Lung (tissue), 11 donors: ENCODE measurements at regions not wholly inside any gene's neighbourhood (a gene's known extent, or its start where the extent isn't known, plus 50 kb on each side); places are given as distances from the start of the nearest gene placed in this dataset.

Source experiments
- ATAC-seq: fragments of 200-7000 bp; cut with Tn5 transposase; one replicate; pipeline ENCODE4 v1.9.1; 2020; ENCODE audit warnings: moderate number of reproducible peaks; ENCODE audit not compliant: insufficient read depth, low FRiP score
- DNase-seq, 3 donors: peaks; one replicate each; pipeline ENCODE4 v3.0.0-alpha.2; 2013 to 2017
- H3K27ac ChIP-seq, 2 donors: one replicate each; pipeline ENCODE4 v1.5.1; 2013; ENCODE audit warnings: mild to moderate bottlenecking in 2 of 2, moderate library complexity in 2 of 2, control low read depth in 1 of 2, inconsistent platforms in 1 of 2, low read depth in 1 of 2, low read length in 1 of 2
- H3K27me3 ChIP-seq, 3 donors: one replicate each; pipeline ENCODE4 v1.5.1; 2013; ENCODE audit warnings: low read length in 2 of 3; ENCODE audit not compliant: control insufficient read depth in 3 of 3, insufficient read depth in 3 of 3
- H3K36me3 ChIP-seq, 4 donors: one replicate each; pipeline ENCODE4 v1.5.1; 2013; ENCODE audit warnings: low read length in 4 of 4, mild to moderate bottlenecking in 1 of 4, moderate library complexity in 1 of 4; ENCODE audit not compliant: control insufficient read depth in 4 of 4, insufficient read depth in 4 of 4
- H3K4me1 ChIP-seq, 5 donors: one replicate each; pipeline ENCODE4 v1.5.1; 2013; ENCODE audit warnings: low read length in 5 of 5, mild to moderate bottlenecking in 2 of 5, moderate library complexity in 1 of 5; ENCODE audit not compliant: control insufficient read depth in 5 of 5, insufficient read depth in 5 of 5
- H3K4me3 ChIP-seq: one replicate; pipeline ENCODE4 v1.5.1; 2013; ENCODE audit warnings: mild to moderate bottlenecking, control low read depth, moderate library complexity
- H3K9ac ChIP-seq, 2 donors: one replicate each; pipeline ENCODE4 v1.5.1; 2013; ENCODE audit warnings: low read length in 2 of 2, control low read depth in 1 of 2; ENCODE audit not compliant: insufficient read depth in 1 of 2
- H3K9me3 ChIP-seq, 4 donors: one replicate each; pipeline ENCODE4 v1.5.1; 2013; ENCODE audit warnings: low read length in 3 of 4, mild to moderate bottlenecking in 1 of 4, moderate library complexity in 1 of 4; ENCODE audit not compliant: control insufficient read depth in 4 of 4, insufficient read depth in 3 of 4
- whole genome bisulfite sequencing, 2 donors: extraction: QIAGEN DNeasy Blood & Tissue Kit; methylation state at CpG; one replicate each; pipeline ENCODE4 v1.1.7; 2013; 5-methylcytosine and 5-hydroxymethylcytosine counted together
- TF ChIP-seq, protein P1 (sequence below): IDR thresholded peaks from 2 replicates; pipeline ENCODE4 v1.5.1; 2012; ENCODE audit warnings: mild to moderate bottlenecking; ENCODE audit errors: control extremely low read depth, extremely low read depth
- donor health status: control.
- donor health status: control.
- donor health status: Bipolar disorder and iron deficiency.
- donor health status: healthy.
- donor health status: DM: yes; HTN: yes; CAD: no.

DNA sequence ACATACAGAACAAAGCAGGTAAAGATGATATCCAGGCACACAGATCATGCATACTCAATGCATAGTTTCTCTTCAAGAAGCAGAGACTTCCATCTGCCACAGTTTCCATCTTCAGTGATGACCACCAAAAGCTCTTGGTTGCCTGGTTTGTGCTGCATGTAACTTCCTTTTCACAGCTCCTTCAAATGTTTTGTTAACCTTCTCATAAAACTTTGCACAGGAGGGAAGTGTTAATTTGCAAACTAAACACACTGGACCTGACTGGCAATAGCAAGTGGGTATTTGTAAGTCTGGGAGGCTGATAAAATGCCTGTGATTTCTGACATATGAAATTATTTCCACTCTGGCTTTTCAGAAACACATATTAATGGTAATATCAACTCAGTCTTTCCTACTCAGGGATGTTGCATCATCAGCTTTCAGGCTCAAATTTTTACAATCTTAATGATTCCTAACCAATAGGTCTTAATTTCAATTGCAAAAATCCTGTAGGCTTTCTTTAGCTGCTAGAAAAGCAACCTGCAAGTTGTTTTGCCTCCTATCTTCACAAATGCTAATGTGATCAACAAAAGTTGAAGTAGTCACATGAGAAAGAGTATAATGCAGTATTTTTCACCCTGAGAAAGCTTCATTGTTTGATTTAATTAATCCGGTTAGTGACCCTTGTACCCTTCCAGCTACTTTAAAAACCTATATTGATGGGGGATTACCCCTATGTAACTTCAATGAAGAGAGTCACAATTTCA, 575.6 kb downstream of the DIAPH3 start:
- TF ChIP-seq, protein P1, sequence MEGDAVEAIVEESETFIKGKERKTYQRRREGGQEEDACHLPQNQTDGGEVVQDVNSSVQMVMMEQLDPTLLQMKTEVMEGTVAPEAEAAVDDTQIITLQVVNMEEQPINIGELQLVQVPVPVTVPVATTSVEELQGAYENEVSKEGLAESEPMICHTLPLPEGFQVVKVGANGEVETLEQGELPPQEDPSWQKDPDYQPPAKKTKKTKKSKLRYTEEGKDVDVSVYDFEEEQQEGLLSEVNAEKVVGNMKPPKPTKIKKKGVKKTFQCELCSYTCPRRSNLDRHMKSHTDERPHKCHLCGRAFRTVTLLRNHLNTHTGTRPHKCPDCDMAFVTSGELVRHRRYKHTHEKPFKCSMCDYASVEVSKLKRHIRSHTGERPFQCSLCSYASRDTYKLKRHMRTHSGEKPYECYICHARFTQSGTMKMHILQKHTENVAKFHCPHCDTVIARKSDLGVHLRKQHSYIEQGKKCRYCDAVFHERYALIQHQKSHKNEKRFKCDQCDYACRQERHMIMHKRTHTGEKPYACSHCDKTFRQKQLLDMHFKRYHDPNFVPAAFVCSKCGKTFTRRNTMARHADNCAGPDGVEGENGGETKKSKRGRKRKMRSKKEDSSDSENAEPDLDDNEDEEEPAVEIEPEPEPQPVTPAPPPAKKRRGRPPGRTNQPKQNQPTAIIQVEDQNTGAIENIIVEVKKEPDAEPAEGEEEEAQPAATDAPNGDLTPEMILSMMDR: no peak
- Histone ChIP-seq H3K9ac (no peak overlapping the region), H3K4me1 (no peaks in the 10 kb centered on the region), H3K4me3 (no peak overlapping the region), H3K9me3 (peaks cover 0 to 4% (median 0%) of the 10 kb centered on the region in 4 donors), H3K27me3 (no peaks in the 10 kb centered on the region), H3K36me3 (no peaks in the 10 kb centered on the region), H3K27ac (no peak overlapping the region)
- 88 to 93% methylated on average over 1 of the region's 1 CpG for WGBS, 2 donors
- ATAC-seq: no peak
- DNase-seq: no peak

DNA sequence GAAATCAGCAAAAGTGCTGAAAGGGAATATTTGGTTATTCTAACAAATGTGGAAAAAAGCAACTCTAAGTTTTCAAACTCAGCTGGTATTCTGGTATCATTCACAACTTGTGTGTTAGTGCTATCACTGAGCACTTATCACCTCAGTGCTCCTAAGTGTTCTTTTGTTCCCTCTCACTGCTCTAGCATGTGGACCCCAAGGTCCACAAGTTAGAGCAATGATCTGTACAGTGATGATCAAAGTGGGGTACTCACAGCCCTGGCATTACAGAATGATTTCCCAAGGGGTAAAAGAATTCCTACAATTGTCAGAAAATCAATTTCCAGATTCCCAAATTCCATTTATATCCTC, 575.0 kb downstream of the DIAPH3 start:
- no peak overlapping the region for H3K27ac ChIP-seq
- H3K4me3 ChIP-seq: no peak overlapping the region
- H3K36me3 ChIP-seq: no peaks in the 10 kb centered on the region
- H3K4me1 ChIP-seq: no peaks in the 10 kb centered on the region
- TF ChIP-seq, protein P1: no peak
- H3K27me3 ChIP-seq: no peaks in the 10 kb centered on the region
- no peak overlapping the region for H3K9ac ChIP-seq
- DNase-seq (no peak), ATAC-seq (no peak)
- H3K9me3 ChIP-seq: peaks cover 0 to 4% (median 0%) of the 10 kb centered on the region in 4 donors

DNA sequence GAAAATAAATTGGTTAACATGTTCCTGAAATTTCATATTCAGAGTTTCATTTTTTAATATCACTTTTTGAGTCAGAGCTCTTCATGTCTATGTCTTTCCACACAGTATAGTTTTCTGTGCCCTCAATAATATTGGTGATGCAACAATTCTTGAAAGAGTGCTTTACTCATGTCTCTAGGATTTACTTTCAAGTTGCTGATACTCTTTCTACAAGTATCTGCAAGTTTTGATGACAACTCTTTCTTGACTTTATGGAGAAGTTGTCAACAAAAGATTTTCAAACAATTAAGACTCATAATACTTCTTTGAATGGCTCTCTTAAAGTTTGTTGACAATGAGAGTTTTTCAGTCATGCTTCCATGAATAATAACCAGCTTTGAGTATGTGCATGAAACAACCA, 561.7 kb downstream of the DIAPH3 start:
- Histone ChIP-seq H3K27ac (no peak overlapping the region), H3K36me3 (no peaks in the 10 kb centered on the region), H3K9ac (no peak overlapping the region), H3K4me1 (no peaks in the 10 kb centered on the region), H3K9me3 (peaks cover 0 to 6% (median 1%) of the 10 kb centered on the region in 4 donors), H3K27me3 (no peaks in the 10 kb centered on the region), H3K4me3 (no peak overlapping the region)
- ATAC-seq (no peak), DNase-seq (no peak)
- TF ChIP-seq, protein P1: no peak

DNA sequence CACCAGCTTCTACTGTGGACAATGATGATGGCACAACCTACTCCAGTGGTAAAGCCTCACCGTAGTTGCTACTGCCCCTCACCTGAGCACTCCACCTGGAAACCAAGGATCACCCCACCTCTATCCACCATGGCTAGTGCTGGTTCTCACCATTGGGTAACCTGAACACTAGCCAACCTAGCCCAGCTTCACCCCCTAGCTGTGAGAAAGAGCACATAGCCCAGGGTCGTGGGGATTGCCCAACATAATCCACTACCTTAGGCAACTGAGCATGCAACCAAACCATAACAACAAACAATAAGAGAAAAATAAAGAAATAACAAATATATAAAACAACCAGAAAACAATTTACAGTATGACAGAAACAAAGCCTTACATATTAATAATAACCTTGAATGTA, 560.1 kb downstream of the DIAPH3 start:
- 75 to 91% methylated on average over 2 of the region's 2 CpGs for WGBS, 2 donors
- TF ChIP-seq, protein P1: no peak
- Histone ChIP-seq H3K4me1 (no peaks in the 10 kb centered on the region), H3K4me3 (no peak overlapping the region), H3K9ac (no peak overlapping the region), H3K27me3 (no peaks in the 10 kb centered on the region), H3K27ac (no peak overlapping the region), H3K36me3 (no peaks in the 10 kb centered on the region), H3K9me3 (peaks cover 0 to 2% (median 1%) of the 10 kb centered on the region in 4 donors)
- DNase-seq (no peak), ATAC-seq (no peak)
